ELF-1 (cell line): ENCODE measurements at regions not wholly inside any gene's neighbourhood (a gene's known extent, or its start where the extent isn't known, plus 50 kb on each side); places are given as distances from the start of the nearest gene placed in this dataset.

Source experiments
- DNase-seq: peaks from one replicate; pipeline ENCODE4 v3.0.0-alpha.2; 2016; ENCODE audit warnings: low read depth, low spot score

DNA sequence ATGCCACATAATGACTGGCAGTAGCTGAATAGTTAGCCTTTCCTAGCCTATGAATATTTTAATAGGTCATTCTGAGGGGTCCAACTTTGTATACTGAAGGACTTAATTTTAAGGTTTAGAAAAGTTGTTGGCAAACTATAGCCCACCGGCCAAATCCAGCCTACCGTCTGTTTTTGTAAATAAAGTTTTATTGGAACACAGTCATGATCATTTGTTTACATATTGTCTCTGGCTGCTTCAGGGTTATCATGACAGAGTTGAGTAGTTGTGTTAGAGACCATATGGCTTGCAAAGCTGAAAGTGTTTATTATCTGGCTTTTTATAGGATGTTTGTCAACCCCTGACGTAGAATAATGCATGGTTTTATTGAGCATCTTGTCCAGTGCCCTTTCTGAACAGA is 73.4 kb downstream of the NTMT2 start:
- no peak for DNase-seq

DNA sequence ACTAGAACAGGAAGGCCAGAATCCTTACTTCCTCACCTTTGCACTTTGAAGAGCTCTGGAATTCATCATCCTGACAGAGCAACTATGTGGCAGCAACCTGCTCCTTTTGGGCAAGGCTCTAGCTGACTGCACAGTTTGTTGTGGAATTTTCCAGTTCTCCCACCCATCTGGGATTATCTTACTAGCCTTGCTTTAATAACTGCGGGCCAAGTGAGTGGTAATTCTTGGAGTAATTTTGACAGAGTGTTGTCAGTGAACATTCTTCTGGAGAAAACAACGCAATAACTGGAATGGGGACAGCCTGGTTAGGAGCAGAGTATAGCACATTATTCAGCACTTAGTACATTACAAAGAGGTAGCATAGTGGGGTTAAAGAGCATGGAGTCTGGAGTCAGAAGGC is 75.3 kb downstream of the NTMT2 start:
- DNase-seq = peak; percentile 43

DNA sequence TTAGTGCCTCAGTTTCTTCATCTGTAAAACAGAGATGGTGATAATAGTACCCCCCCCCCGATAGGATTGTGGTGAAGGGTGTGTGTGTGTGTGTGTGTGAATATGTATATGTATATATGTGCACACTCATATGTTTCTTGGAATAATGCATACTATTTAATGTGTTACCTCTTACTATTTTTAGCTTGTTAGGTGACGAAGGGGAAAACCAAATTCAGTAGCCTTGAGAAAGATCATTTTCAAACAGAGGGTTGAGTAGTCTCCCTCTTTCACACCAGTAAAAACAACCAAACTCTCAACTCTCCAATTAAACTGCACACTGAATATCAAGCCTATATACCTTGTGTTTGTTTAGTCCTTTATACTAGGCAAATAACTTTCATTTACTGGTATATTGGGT is 75.7 kb downstream of the NTMT2 start:
- DNase-seq = no peak

DNA sequence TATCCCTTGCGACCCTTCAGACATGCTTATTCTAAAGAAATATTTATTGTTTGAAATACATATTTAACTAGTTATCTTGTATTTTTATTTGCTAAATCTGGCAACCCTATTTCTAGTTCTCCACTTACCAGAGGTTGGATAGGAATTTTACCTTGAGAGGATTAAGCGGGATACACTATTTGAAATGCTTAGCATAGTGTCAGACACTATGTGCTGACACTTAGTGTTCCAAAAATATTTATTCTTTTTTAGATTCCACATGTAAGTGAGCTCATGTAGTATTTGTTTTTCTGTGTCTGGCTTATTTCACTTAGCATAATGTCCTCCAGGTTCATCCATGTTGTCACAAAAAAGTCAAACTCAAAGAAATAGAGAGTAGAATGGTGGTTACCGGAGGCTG is 78.7 kb downstream of the NTMT2 start:
- no peak for DNase-seq

DNA sequence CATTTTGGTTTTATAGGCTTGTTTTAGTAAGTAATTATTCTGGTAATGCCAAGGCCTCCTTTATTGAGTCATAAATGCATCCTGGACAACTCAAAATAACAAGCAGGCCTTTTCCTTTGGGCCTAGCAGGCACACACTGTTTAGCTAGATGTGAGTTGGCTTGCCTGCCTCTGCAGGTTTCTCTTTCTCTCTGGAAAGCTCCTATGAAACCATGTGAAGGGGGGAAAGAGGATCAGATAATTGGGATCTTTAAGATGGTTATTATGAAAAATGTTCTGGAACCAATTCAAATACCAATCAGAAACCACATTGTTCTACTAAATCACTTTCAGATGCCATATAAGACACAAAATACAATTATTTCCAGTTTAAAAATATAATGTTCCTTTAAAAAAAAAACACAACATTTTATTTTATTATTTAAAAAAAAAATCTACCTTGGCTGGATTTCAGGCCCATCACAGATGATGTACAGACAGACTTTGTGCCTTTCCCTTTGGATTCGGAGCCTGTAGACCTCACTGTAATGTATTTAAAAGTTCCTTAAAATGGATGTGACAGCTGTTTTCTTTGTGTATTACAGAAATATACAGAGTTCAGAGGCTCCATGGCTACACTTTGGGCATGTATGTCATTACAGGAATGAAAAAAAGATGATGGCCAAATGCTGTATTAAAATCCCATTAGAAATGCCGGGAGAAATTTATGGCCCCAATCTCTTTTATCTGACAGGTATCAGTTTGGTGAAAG is 80.2 kb downstream of the NTMT2 start:
- DNase-seq = no peak

DNA sequence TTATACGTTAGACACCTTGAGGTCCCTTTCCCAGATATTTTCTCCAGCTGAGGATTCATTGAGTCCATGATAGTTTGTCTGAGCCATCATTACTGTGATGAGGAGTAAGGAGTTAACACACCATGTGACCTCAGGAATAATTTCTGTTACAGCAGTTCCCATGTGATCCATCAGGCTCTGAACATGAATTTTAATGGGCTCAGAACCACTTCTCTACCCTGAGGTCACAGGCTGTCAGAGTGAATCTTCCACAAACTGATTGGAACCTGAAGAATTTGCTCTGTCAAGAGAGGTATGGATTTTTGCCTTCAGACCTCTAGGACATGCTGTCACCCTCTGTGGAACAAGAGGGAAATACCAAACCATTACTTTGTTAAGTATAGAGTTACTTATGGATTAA is 81.0 kb downstream of the NTMT2 start:
- no peak for DNase-seq

DNA sequence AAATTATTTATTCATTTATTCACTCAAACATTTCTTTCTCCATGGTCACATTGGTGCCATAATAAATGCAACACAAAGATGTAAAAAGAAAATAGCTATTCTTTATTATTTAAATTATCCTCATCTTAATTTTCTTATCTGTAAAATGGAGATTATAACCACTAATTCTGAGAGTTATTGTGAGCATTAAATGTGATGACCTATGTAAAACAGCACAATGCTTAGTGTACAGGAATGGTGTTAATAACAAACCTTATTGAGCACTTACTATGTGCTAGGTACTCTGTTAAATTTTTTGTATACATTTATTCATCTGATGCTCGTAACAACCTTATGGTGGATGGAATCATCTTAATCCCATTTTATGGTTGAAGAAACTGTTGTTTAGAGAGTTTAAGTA is 84.6 kb downstream of the NTMT2 start:
- no peak for DNase-seq

DNA sequence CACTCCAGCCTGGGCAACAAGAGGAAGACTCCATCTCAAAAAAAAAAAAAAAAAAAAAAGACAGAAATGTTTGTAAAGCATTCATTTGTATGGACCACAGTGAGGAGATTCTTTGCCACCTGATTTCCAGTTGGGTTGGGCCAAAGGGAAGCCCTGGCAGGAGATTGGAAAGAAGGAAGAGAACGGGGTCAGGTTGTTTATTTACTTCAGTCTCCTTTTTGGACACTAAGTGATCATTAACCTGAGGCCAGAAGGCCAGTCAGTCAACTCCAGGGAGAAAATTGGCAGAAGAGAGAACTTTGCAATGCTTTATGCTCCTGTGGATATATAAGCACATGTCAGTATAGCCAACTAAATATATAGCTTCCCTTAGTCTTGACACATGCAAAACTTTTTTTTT is 85.9 kb downstream of the NTMT2 start:
- DNase-seq = no peak

DNA sequence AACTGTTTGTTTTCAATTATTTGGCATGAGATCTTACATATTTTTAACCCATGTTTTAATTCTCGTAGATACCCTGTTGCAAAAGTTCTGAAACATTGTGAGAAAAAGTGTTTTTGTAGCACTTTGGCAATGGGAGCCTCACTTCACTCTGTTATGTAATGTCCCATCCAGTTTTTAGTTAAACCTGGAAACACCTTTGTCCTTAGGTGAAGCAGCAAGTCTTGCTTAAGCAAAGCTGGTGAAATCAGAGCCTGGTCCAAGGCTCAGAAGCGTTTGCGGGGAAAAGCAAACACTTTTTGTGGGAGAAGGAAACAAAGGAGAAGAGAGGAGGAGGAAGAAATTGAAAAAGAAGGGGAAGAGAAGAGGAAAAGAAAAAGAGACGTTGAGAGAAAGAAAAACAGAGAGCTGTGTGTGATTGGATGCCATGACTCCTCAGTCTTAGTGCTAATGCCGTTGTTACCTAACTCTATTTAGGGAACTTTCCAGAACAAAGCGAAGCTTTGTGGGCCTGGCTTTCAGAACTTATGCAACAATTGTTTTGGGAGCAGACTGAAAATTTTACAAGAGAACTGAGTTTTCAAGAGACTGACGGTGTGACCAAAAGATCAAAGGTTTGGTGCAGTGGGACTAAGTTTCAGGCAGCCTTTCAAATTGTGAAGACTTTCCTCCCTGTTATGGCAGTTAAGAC is 93.1 kb downstream of the NTMT2 start:
- no peak for DNase-seq

DNA sequence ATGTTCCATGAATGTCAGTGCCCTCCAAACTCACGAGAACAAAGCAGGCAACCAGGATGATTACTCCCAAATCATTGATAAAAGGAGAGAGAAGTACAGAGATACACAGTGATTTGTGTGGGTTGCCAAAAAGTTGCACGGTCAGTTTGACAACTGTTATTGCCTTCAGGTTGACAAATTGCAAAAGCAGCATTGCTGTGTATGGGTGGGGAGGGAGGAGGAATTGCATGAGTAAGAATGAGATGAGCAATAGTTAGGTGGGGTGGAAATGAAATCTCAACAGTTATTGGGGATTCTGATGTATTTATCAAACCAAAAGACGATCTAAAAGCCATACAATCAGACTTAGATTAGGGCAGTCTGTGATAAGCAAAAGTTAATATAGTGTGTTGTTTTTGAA is 93.7 kb downstream of the NTMT2 start:
- no peak for DNase-seq

DNA sequence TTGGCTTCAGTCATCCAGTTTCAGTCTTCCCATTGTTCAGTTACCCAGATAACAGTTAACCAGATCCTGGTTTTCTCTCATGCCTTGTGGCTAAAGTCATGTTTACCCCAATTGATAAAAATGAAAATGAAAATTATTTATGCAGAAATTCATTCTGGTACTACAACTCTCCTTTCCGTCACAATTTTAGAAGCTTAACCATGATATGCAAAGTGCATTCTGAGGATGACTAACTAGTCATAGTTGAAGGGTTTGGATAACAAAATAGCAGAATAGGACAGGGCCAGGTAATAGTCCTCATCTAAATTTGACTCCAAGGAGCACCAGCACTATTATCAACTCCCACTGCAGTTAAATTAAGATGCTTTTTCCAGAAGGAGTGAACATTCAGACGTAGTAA is 94.7 kb downstream of the NTMT2 start:
- no peak for DNase-seq

DNA sequence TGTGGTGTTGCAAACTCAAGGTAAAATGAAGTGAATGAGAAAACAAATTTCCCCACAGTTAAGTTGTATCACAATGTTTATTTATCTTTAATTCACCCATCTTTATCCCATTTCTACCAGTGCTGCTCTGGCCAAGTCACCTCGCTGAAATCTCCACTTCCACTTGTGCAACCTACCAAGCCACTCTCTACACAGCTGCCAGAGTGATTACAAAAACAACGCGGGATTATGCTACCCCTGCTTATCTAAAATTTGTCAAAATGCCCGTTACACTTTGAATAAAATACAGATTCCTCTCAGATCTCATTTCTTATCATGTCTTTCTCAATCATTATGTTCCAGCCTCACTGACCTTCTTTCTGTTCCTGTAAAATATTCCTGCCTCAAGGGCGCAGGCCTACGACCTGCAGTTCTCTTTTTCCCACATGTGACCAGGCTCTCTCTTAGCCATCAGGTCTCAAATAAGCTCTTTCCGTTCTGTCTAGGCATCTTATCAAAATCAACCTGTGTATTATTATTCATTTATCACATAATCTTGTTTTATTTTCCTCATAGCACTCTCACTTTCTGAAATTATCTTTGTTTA is 95.6 kb downstream of the NTMT2 start:
- no peak for DNase-seq

DNA sequence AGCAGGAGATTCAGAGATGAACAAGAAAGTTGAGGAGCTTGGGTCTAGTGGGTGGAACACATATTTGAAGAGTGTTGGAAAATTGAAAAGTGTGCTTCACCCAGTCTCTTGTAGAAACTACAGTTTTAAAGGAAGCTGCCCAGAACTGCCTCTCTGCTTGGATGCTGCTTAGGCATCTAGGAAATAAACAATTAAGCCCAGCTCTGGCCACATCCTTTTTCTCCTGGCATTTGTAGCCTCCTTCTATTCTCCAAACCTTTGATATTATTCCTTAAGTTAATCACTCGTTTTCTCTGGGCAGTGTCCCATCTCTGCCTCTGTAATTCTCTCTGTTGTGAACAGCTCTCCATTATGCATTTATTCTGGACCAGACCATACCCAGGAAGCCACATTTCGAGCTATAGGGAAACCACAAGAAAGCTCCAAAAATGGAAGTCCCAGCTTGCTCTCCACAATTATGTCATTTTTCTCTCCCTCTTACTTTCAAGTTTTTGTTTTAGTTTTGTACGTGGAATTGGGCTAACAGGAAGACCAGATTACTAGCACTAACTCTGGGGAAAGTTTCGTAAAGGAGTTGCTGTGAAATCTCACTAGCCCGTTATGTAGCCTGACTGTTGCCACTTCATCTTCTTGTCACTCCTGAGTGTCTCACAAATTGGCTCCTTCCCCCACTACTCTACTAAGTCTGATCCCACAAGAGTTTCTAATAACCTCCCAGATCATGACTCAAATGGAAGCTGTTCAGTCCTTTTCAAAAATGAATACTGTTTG is 102.2 kb downstream of the NTMT2 start:
- no peak for DNase-seq

DNA sequence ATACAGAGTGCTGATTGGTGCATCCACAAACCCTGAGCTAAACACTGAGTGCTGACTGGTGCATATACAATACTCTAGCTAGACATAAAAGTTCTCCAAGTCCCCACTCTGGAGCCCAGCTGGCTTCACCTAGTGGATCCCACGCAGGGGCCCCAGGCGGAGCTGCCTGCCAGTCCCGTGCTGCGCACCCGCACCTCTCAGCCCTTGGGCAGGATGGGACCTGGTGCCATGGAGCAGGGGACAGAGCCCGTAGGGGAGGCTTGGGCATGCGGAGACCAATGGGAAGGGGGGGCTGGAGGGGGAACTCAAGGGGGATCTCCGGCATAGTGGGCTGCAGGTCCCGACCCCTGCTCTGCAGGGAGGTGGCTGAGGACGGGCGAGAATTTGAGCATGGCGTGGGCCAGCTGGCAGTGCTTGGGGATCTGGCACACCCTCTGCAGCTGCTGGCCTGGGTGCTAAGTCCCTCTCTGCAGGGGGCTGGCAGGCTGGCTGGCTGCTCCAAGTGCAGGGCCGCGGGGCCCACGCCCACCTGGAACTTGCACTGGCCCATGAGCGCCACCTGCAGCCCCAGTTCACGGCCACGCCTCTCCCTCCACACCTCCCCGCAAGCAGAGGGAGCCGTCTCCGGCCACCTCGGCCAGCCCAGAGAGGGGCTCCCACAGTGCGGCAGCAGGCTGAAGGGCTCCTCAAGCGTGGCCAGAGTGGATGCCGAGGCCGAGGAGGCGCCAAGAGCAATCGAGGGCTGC is 104.9 kb downstream of the NTMT2 start:
- DNase-seq = no peak

DNA sequence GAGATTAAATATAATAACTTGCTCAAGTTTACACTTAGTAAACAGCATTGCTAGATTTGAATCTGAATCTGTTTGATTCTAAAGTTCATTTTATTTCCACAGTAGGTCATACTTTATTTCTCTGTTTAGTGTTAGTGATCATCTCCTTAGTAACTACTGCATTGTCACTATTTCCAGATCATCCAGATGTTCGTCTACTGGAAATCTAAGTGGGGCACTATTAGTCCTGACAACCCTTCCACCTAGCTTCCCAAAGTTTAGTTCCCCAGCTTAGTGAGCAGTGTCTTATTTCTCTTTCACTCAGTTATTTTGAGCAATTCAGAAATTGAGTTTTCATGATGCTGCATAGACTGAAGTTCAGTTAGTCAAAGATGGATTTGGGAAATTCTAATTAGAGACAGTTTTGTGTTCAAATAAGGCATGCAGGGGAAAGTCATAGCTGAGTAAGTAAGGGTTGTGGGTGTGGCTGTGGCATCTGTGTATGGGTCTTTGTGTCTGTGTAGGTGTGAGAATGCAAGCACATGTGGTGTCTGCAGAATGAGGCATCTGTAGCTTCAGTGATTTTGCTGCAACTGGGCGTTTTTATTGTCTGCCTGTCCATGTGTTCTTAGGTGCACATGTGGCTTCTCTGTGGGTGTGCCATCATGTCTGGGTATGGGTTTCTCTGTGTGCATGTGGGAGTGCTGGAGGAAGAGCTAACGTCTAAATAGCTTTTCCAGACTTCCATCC is 107.3 kb downstream of the NTMT2 start:
- DNase-seq = no peak

DNA sequence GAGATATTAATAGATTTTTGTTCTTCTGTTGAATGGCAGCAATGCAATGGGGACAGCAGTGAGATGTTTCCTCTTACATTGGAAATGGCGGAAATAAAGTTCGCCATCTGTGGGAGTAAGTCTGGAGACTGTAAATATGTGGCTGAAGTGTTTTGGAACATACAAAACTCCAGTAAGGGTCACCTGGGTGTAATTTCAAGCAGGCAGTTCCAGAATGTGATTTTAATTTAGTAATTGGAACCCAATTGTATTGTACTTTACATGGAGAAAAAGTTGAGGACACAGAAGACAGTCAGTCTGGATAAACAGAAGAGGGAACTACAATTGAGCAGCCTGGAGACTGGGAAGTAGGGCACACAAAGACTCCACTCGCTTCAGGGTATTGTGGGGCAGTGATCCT is 108.6 kb downstream of the NTMT2 start:
- DNase-seq = no peak

DNA sequence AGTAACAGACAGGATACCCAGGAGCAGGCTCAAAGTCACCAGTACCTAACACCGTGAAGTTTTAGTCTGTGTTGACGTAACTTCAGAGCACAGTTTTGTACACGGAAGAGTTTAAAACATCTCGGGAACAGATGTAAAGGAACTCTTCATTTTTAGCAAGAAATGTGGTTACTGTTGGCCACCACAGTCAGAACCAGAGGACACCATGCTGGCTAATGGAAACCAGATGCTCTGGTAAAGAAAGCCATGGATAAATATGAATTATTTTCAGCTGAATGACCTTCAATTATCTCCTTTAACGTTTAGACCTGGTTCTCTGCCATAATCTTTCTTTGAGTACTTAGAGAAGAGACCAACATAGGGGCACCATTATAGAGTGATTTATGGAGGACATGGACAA is 115.9 kb downstream of the NTMT2 start:
- DNase-seq = no peak

DNA sequence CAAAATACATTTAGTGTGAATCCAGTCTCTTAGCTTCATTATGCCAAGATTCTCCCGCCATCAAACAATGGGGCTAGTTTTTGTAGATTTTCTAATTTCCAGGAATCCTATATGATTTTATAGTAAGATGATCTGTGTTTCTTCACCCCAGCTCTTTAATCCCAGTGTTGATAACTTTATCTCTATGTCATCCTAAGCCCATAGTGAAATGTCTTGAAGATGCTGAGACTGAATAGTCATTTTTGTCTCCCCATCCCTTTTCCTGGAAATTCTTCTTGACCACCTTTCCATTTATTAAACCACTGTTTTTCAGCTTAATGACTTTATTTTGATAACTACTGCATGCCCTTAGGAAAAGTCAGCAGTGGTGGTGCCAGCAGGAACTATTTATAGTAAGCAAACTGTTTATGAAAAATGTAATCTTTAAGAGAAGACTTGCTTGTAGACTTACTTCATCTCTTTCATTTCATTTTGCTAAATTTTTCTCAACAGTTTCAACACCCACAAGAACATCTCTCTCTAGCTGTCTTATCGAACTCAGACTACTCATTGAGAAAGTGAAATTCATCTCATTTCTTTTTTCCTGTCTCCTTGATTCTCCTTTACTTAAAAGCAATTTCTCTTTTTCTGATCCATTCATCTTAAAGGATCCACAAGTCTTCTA is 116.6 kb downstream of the NTMT2 start:
- DNase-seq = no peak

DNA sequence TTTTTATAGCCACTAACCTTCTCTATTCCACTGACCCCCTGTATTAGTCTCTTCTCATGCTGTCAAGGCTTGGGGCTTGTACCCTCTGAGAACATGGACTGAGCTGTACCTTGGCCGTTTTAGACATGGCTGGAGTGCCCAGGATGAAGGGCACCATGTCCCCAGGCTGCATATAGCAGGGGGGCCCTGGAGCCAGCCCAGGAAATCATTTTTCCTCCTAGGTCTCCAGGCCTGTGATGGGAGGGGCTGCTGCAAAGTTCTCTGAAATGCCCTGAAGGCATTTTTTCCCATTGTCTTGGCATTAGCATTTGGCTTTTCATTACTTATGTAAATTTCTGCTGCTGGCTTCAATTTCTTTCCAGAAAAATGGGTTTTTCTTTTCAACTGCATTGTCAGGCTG is 119.5 kb downstream of the NTMT2 start:
- DNase-seq = no peak

DNA sequence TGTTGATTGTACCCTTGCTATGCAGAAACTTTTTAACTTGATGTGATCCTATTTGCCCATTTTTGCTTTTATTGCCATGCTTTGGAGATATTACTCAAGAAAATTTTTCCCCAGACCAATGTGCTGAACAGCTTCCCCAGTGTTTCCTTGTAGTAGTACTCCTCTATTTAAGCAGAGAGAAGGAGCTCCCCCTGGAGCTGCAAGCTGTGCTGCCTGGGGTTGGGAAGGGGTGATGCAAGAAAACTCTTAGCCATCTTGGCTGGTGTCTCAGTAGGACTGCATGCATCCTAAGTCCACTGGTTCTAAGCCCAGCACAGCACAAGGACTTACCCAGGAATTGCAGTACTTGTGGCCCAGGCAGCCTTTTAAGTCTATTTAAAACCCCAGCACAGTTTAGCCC is 121.6 kb downstream of the NTMT2 start:
- peak; percentile 23 for DNase-seq
